NB4 (cell line): ENCODE measurements at regions not wholly inside any gene's neighbourhood (a gene's known extent, or its start where the extent isn't known, plus 50 kb on each side); places are given as distances from the start of the nearest gene placed in this dataset.
A peak's percentile ranks its signal among the peaks of the same experiment; 100 is the strongest.

ENCODE experiments used
- DNase-seq: peaks from one replicate; pipeline ENCODE4 v3.0.0; 2010; ENCODE audit warnings: low read depth
- H3K4me3 ChIP-seq: one replicate; pipeline ENCODE4 v1.5.1; 2011; ENCODE audit warnings: mild to moderate bottlenecking, low read depth, low read length, moderate library complexity
- MYC ChIP-seq: IDR thresholded peaks from 2 replicates; pipeline ENCODE4 v1.6.1; 2011; ENCODE audit warnings: low read depth, low read length
- POLR2A ChIP-seq: IDR thresholded peaks from 2 replicates; pipeline ENCODE4 v1.6.1; 2011; ENCODE audit warnings: mild to moderate bottlenecking; ENCODE audit not compliant: insufficient read length; ENCODE audit errors: extremely low read depth
- TF ChIP-seq, protein P1 (sequence below): IDR thresholded peaks from one replicate; pipeline ENCODE4 v1.5.1; 2012; ENCODE audit warnings: low read depth, low read length
- TF ChIP-seq, protein P2 (sequence below): IDR thresholded peaks from 2 replicates; pipeline ENCODE4 v1.6.1; 2011; ENCODE audit warnings: low read depth, low read length

DNA sequence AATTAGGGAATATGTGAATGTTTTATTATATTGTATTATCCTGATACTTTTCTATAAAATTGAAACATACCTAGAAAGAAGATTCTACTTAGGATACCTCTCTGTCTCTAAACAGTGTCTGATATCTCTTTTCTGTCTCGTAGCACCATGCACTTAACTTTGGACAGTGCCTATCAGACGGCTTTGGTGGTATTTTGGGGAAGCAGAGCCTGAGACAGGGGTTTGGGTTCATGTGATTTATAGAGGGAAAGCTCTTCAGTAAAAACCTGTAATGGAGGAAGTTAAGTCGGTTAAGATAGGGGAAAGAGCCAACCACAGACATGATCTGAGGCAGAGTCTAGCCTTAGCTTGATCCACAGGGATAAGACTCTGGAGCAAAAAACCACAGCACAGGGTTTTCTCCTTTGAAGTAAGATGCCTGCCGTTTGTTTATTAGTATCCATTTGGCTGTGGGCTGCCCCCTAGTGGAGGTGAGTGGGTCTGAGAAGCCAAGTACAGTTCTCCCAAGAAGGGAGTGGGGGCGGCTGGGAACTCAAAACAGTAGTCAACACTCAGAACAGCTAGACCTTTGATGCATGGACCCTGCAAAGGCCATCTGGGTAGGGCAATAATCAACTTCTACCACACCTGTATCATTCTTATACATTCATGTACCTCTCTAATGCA lies 141.2 kb upstream of the ASTN2 start:
- TF ChIP-seq, protein P1, sequence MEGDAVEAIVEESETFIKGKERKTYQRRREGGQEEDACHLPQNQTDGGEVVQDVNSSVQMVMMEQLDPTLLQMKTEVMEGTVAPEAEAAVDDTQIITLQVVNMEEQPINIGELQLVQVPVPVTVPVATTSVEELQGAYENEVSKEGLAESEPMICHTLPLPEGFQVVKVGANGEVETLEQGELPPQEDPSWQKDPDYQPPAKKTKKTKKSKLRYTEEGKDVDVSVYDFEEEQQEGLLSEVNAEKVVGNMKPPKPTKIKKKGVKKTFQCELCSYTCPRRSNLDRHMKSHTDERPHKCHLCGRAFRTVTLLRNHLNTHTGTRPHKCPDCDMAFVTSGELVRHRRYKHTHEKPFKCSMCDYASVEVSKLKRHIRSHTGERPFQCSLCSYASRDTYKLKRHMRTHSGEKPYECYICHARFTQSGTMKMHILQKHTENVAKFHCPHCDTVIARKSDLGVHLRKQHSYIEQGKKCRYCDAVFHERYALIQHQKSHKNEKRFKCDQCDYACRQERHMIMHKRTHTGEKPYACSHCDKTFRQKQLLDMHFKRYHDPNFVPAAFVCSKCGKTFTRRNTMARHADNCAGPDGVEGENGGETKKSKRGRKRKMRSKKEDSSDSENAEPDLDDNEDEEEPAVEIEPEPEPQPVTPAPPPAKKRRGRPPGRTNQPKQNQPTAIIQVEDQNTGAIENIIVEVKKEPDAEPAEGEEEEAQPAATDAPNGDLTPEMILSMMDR, result peak; percentile 73
- TF ChIP-seq, protein P2, sequence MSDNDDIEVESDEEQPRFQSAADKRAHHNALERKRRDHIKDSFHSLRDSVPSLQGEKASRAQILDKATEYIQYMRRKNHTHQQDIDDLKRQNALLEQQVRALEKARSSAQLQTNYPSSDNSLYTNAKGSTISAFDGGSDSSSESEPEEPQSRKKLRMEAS, result no peak
- DNase-seq, result peak; percentile 60
- H3K4me3 ChIP-seq, result no peak overlapping the region

DNA sequence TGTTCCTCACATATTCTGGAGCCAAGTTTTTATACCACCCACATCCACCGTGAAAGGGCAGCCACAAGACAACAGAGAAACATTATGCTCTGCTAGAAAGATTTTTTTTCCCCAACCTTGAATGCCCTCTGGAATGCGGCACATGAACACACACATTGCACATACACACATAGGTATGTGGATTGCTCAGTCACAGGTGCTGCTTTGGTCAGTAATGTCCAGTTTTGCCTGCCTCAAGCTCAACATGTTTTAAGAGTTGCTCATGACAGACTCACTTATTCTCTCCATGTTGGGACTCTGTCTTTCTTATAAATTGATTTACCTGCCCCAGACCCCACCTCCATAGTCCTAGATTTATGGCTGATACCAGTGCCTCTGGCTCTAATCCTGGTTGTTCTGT lies 138.0 kb upstream of the ASTN2 start:
- no peak overlapping the region for H3K4me3 ChIP-seq
- TF ChIP-seq MYC (no peak), POLR2A (no peak)
- TF ChIP-seq, protein P2, result no peak
- TF ChIP-seq, protein P1, result no peak
- DNase-seq, result no peak

DNA sequence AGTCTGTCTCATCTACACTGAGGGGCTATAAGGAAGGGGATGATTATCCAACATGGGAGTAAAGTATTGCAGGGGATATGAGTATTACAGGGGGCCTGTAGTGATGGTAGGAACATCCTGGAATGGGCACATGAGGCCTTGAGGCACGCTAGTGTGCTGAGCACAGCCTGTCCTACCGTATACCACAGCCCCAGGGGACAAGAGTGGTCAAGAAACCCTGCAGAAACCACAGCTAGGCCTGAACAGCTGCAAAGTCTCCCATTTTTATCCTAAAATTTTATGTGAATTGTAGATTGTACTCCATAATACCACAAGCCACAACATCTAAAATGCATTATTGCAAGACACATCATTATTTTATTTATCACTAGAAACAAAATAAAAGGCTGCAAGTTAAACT lies 136.3 kb upstream of the ASTN2 start:
- no peak overlapping the region for H3K4me3 ChIP-seq
- peak; percentile 6 for DNase-seq
- TF ChIP-seq, protein P1, result no peak
- no peak for TF ChIP-seq MYC
- TF ChIP-seq POLR2A, result no peak
- TF ChIP-seq, protein P2, result no peak

DNA sequence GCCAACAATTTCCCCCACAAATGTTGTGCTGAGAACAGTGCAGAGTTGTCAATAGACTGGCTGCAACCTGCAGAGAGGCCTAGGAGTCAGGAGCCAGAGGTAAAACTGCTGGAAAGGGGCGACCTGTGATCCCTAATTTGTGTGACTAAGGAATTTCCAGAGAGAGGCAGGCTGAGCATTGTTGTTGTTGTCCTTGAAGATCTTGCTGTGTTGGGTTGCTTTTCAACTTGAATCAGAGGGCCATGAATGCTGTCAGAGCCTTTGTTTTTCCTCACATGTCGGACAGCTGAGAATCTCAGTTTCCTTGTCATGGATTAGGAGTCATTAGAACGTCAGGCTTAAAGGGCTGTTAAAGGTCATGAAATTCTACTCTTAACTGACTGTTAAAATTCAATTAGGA lies 134.6 kb upstream of the ASTN2 start:
- H3K4me3 ChIP-seq, result no peak overlapping the region

DNA sequence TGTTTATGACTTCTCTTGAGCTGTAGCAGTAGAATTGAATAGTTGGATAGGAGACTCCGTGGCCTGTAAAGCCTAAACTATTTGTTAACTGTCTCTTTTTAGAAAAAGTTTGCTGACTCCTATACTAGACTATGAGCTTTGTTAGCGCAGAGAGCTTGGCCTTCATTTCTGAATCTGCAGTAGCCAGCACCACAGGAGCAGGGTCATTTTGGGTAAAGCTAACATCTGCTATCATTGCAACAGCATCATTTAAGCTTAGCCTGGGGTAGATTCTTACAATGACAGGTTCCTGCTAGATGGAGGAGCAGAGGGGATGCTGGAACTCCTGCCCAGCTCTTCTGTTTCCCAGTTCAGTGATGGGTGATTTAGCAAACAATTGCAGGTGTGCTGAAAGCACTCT lies 133.7 kb upstream of the ASTN2 start:
- TF ChIP-seq, protein P2, result no peak
- TF ChIP-seq, protein P1, result no peak
- TF ChIP-seq MYC (no peak), POLR2A (no peak)
- DNase-seq, result no peak
- no peak overlapping the region for H3K4me3 ChIP-seq

More for the DNA sequence above, 134.6 kb upstream of the ASTN2 start:
- no peak for TF ChIP-seq MYC
- TF ChIP-seq POLR2A, result no peak
- TF ChIP-seq, protein P1, result no peak
- TF ChIP-seq, protein P2, result no peak
- no peak for DNase-seq
